ENCODE measurements at regions not wholly inside any gene's neighbourhood (a gene's known extent, or its start where the extent isn't known, plus 50 kb on each side); places are given as distances from the start of the nearest gene placed in this dataset.

- DNase-seq, result no peak
Observed at GRCh38 chr9:7859701-7860334, 60.2 kb upstream of the DMAC1 start.

- DNase-seq, result no peak
Observed at GRCh38 chr9:7858166-7858565, 58.6 kb upstream of the DMAC1 start.

GRCh38 chr9:7854763-7855162 lies 55.2 kb upstream of the DMAC1 start:
- DNase-seq, result no peak
